GM19452 (cell line): ENCODE measurements at regions not wholly inside any gene's neighbourhood (a gene's known extent, or its start where the extent isn't known, plus 50 kb on each side); places are given as distances from the start of the nearest gene placed in this dataset.
"Not testable (repeated sequence)": the region's sequence is repeated elsewhere in the genome, so short reads cannot be mapped to it uniquely, and the experiment has no call there.

Experiments
- ATAC-seq: cut with Tn5 transposase; IDR thresholded peaks from one replicate; pipeline ENCODE4 v1.9.1; 2021; ENCODE audit not compliant: unreplicated experiment

DNA sequence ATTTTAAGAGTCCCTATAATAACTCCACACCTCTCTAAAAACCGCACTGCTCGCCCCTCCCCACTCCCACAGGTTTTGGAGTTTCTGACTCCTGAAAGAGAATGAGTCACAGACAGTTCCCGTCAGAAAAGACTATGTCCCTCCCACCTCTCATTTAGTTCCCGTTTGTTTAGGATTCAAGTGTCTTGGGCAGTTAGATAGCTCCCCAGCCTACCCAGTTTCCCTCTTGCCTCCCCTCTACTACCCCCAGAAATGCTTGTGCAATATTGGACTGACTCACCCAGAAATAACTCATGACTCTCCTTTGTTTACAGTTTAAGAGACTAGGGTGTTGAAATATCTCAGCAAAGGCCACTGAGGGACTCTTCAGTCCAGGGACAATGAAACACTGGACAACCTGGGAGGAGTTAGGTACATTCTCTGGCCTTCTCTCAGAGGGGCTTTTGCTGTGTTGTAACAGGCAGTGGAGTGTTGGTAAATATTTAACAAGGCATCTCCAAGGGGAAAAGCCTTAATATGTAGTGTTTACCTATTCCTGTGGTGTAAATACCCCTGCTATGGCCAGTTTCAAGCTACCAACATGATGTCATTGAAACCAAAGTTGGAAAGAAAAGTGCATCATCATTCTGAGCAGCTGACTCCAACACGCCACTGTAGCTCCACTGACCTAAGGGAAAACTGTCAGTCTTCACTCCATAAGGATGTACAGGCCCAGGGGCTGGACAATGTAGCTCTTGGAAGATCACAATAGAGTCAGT is 96.1 kb upstream of the CHD2 start:
- peak; percentile 40 for ATAC-seq

- not testable (repeated sequence) for ATAC-seq
Observed at GRCh38 chr15:92804610-92804936, 95.6 kb upstream of the CHD2 start.

GRCh38 chr15:92805080-92805690 is 94.9 kb upstream of the CHD2 start:
- no peak for ATAC-seq

GRCh38 chr15:92806171-92806570 is 94.0 kb upstream of the CHD2 start:
- ATAC-seq: not testable (repeated sequence)

DNA sequence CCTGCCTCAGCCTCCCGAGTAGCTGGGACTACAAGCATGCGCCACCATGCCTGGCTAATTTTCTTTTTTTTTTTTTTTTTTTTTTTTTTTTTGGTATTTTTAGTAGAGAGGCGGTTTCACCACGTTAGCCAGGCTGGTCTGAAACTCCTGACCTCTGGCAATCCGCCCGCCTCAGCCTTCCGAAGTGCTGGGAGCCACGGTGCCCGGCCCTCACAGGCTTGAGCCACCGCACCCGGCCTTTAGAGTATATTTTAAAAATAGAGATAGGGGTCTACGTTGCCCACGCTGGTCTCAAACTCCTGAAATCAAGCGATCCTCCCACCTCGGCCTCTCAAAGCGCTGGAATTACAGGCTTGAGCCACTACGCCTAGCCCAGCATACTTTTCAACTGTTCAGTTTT is 93.4 kb upstream of the CHD2 start:
- no peak for ATAC-seq

DNA sequence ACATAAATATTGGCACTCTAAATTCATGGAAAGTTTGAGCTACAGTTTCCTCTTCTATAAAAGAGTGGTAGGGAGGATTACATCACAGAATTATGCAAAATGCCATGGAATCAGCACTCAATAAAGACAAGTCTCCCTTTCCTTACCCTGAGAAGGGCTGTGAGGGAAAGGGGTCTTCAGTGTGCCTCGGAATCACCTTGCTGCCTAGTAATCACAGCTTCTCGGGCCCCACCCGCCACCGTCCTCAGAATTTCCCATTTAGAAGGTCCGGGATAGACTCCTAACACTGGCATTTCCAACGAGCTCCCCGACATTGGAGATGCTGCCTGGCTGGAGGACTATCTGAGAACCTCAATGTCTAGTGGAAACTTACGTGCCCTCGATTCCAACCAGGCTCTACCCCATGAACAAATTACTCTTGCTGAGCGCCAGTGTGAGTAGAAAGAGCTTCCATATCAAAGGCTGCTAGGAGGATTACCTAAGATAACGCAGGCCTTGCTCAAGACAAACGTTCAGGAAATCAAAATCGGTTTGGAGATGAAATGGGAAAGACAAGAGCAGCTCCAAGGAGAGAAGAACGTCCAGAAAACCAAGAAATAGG is 92.1 kb upstream of the CHD2 start:
- ATAC-seq: no peak

GRCh38 chr15:92808598-92809063 is 91.5 kb upstream of the CHD2 start:
- ATAC-seq: peak; percentile 12

DNA sequence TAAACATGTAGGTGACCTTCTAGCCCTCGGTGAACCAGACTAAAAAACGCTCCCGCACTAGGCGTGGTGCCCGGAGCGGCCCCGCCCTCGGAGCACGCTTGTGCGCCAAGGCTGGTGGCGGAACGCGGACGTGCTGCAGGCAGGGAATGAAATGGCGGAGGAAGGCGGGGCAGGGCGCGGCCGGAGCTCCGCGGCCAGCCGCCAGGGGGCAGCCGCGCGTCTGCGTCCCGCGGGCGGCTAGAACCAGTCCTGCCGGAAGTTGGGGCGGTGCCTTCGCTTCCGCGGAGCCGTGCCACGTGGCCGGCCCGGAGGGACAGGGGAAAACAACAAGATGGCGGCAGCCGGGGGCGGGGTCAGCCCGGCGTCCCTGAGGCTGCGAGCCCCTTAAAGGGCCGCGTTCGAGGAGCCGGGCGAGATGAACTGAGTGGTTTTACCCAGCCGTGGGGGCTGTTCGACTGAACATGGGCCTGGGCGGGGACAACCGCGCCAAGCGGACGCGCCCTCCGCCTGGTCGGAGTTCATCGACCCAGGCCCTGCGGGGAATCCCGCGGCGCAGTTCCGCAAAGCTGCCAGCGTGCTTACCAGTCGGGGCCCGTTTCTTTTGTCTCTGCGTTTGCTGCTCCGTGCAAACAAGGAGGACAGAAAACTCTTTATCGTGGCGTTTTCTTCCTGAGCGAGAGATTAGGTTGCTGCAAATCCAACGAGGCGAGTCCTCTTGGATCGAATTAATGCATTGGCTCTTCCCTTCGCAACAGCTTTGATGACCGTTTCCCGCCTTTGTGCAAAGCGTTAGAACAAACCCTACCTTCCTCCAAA is 90.9 kb upstream of the CHD2 start:
- ATAC-seq: peak; percentile 89

GRCh38 chr15:92809880-92810361 is 90.2 kb upstream of the CHD2 start:
- ATAC-seq: no peak

- no peak for ATAC-seq
Observed at GRCh38 chr15:92810418-92811138, 89.5 kb upstream of the CHD2 start.

DNA sequence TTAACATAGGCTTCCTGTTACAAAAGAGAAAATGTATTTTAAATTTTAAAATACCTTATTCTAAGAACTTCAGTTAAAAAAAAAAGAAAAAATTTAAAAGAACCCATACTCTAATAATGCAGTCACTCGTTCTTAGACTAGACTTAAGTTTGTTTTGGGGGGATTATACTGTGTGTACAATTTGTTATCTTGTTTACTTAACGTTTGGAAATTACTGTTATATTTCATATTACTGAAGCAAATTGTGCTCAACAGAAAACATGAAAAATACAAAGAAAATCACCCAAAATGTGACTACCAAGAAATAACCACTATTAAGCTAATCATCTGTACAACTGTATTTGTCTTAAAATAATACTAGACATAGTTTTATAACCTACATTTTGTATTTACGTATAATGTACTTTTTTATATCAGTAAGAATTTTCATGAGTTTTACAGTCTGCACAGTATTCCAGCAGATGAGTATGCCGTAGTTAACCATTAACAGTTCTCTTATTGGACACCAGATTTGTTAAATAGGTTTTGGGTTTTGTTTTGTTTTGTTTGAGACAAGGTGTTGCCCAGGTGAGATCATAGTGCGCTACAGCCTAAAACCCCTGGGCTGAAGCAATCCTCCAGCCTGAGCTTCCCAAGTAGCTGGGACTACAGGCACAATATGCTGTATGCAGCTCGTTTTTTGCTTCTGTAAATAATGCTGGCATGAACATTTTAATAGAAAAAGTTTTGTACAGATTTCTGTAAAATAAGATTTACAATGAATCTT is 88.8 kb upstream of the CHD2 start:
- no peak for ATAC-seq

GRCh38 chr15:92812271-92812670 is 87.9 kb upstream of the CHD2 start:
- ATAC-seq: no peak

GRCh38 chr15:92813485-92813884 is 86.6 kb upstream of the CHD2 start:
- no peak for ATAC-seq

DNA sequence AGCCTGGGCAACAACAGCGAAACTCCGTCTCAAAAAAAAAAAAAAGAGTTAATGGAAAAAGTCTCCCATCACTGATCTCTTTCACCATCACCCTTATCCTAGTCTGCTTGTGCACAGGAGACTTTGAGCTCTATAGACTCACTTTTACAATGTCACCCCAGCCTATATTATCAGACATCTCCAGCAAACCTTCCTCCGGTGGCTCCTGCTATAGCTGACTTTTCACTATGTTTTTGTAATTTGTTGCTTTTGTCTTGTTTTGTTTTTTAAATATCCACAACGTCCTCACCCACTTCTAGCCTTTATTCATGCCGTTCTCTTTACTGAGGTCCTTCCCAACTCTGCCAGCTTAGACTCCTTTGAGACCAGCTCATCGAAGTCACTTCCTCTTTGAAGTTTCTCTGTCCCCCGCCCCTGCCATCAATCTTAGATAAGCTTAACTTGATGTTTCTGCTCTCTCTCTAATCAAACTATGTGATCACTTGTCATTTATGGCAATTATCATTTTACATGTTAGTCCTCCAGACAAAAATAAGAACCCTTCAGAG is 82.7 kb upstream of the CHD2 start:
- ATAC-seq: no peak

- ATAC-seq: no peak
Observed at GRCh38 chr15:92818651-92819277, 81.4 kb upstream of the CHD2 start.

- peak; percentile 7 for ATAC-seq
Observed at GRCh38 chr15:92819278-92820235, 80.6 kb upstream of the CHD2 start.

GRCh38 chr15:92820236-92821021 is 79.7 kb upstream of the CHD2 start:
- peak; percentile 95 for ATAC-seq
